Thyroid gland (tissue), 4 donors: ENCODE measurements at regions not wholly inside any gene's neighbourhood (a gene's known extent, or its start where the extent isn't known, plus 50 kb on each side); places are given as distances from the start of the nearest gene placed in this dataset.

Experiments used
- DNase-seq, 2 donors: peaks; one replicate each; pipeline ENCODE4 v3.0.0-alpha.2; 2019
- H3K27ac ChIP-seq, 3 donors: fragments of 200-600 bp; sonication (generic); 1 replicate in 2 of 3; 2 replicates in 1 of 3; pipeline ENCODE4 v1.5.1; 2016 to 2019; ENCODE audit warnings: mild to moderate bottlenecking in 1 of 3, moderate library complexity in 1 of 3
- H3K27me3 ChIP-seq: fragments of 200-600 bp; sonication (generic); one replicate; pipeline ENCODE4 v1.5.1; 2019
- H3K36me3 ChIP-seq, 2 donors: fragments of 200-600 bp; sonication (generic); one replicate each; pipeline ENCODE4 v1.5.1; 2016 to 2019
- H3K4me1 ChIP-seq, 2 donors: fragments of 200-600 bp; sonication (generic); one replicate each; pipeline ENCODE4 v1.5.1; 2017 to 2019
- H3K4me3 ChIP-seq, 3 donors: fragments of 200-600 bp; sonication (generic); replicated peaks in 1 of 3; 1 replicate in 2 of 3; 2 replicates in 1 of 3; pipeline ENCODE4 v1.5.1; 2016; ENCODE audit warnings: mild to moderate bottlenecking in 1 of 3
- H3K9me3 ChIP-seq: fragments of 200-600 bp; sonication (generic); one replicate; pipeline ENCODE4 v1.5.1; 2017
- POLR2A ChIP-seq, 2 donors: fragments of 450-650 bp; IDR thresholded peaks; one replicate each; pipeline ENCODE4 v1.6.1; 2017; ENCODE audit warnings: antibody characterized with exemption in 2 of 2, mild to moderate bottlenecking in 2 of 2, moderate library complexity in 1 of 2
- WGBS, 2 donors: methylation state at CpG; one replicate each; pipeline ENCODE4 v1.1.5; 2017; 5-methylcytosine and 5-hydroxymethylcytosine counted together
- intact Hi-C: fragments of 100-400 bp; cut with DNase I; formaldehyde crosslinking; loops from one replicate; pipeline ENCODE4 v1.15.1; 2023
- TF ChIP-seq, protein P1 (sequence below), 6 experiments: fragments of 200-600 bp in 3 of 6; fragments of 450-650 bp in 3 of 6; sonication (generic) in 3 of 6; IDR thresholded peaks; one replicate each; pipeline ENCODE4 v1.5.1; 2016 to 2019; ENCODE audit warnings: antibody characterized with exemption in 6 of 6, mild to moderate bottlenecking in 2 of 6, inconsistent platforms in 1 of 6, moderate library complexity in 1 of 6

DNA sequence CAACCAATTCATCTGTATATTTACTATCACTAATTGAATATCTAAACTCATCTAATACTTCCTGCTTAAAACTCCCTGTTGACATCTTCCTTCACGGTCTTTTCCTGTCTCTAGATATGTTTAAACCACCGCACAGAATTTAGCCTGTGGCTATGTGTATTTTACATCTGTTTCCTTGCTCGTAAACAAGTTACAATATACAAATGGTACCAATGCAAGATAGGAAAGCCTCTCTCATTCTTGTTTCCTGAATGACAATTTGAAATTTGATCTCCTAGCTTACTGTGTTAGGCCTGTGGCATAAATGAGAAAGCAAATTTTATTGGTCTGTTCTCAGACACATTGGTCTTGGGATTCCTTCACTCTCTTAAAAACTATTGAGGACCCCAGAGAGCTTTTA lies 89.7 kb upstream of the PCDH7 start:
- Histone ChIP-seq H3K9me3 (no peaks in the 10 kb centered on the region), H3K36me3 (no peaks in the 10 kb centered on the region), H3K4me3 (no peak overlapping the region), H3K27me3 (no peaks in the 10 kb centered on the region), H3K27ac (no peak overlapping the region), H3K4me1 (no peaks in the 10 kb centered on the region)
- WGBS, 2 donors: 72 to 80% methylated on average over 3 of the region's 3 CpGs
- DNase-seq: no peak
- intact Hi-C loops: no loop called here
- TF ChIP-seq POLR2A (IDR thresholded peaks at IDR 0.05): no peak
- TF ChIP-seq, protein P1, sequence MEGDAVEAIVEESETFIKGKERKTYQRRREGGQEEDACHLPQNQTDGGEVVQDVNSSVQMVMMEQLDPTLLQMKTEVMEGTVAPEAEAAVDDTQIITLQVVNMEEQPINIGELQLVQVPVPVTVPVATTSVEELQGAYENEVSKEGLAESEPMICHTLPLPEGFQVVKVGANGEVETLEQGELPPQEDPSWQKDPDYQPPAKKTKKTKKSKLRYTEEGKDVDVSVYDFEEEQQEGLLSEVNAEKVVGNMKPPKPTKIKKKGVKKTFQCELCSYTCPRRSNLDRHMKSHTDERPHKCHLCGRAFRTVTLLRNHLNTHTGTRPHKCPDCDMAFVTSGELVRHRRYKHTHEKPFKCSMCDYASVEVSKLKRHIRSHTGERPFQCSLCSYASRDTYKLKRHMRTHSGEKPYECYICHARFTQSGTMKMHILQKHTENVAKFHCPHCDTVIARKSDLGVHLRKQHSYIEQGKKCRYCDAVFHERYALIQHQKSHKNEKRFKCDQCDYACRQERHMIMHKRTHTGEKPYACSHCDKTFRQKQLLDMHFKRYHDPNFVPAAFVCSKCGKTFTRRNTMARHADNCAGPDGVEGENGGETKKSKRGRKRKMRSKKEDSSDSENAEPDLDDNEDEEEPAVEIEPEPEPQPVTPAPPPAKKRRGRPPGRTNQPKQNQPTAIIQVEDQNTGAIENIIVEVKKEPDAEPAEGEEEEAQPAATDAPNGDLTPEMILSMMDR (IDR thresholded peaks at IDR 0.05): no peak

DNA sequence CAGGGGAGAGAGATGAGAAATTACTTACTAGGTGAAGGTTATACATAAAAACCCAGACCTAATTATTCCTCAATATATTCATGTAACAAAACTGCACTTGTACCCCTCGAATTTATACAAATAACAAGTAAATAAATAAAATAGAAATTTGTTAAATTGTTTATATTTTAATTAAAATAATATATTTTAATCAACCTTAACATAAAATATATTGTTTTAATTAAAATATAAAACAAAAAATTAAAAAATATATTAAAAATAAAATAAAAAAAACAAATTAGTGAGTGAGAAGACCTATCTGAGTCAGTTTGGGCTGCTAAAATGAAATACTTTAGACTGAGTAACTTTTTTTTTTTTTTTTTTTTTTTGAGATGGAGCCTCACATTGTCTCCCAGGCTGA lies 87.4 kb upstream of the PCDH7 start:
- H3K4me1 ChIP-seq: no peaks in the 10 kb centered on the region
- no peaks in the 10 kb centered on the region for H3K27me3 ChIP-seq
- no peak for TF ChIP-seq POLR2A (IDR thresholded peaks at IDR 0.05)
- TF ChIP-seq, protein P1 (IDR thresholded peaks at IDR 0.05): no peak
- intact Hi-C loops: no loop called here
- H3K36me3 ChIP-seq: no peaks in the 10 kb centered on the region
- H3K27ac ChIP-seq: no peak overlapping the region
- 78 to 87% methylated on average over 1 of the region's 1 CpG for whole genome bisulfite sequencing, 2 donors
- H3K4me3 ChIP-seq: no peak overlapping the region
- DNase-seq: no peak
- H3K9me3 ChIP-seq: no peaks in the 10 kb centered on the region

DNA sequence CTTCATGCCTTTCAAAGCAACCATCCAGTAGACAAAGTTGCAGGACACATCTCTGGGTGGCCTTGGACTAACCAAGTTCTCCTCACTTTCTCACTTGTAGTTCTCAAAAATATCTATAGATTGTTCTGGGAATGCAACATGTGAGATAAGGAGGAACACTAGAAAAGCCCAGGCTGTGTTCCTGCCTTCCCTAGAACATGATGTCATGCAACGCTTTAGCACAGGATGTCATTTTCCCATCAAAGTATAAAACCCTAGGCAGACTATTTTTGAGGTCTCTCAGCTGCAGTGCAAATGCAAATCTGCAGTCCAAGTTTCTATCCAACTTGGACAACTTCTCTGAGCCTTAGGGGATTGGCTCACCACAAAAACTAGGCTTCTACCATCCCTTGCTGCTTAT lies 78.8 kb upstream of the PCDH7 start:
- H3K27ac ChIP-seq: no peak overlapping the region
- no peak overlapping the region for H3K4me3 ChIP-seq
- TF ChIP-seq POLR2A (IDR thresholded peaks at IDR 0.05): no peak
- TF ChIP-seq, protein P1 (IDR thresholded peaks at IDR 0.05): no peak
- no peaks in the 10 kb centered on the region for H3K27me3 ChIP-seq
- H3K4me1 ChIP-seq: no peaks in the 10 kb centered on the region
- WGBS, 2 donors: 64 to 83% methylated on average over 1 of the region's 1 CpG
- no peak for DNase-seq
- intact Hi-C loops: no loop called here
- H3K36me3 ChIP-seq: no peaks in the 10 kb centered on the region
- H3K9me3 ChIP-seq: no peaks in the 10 kb centered on the region

DNA sequence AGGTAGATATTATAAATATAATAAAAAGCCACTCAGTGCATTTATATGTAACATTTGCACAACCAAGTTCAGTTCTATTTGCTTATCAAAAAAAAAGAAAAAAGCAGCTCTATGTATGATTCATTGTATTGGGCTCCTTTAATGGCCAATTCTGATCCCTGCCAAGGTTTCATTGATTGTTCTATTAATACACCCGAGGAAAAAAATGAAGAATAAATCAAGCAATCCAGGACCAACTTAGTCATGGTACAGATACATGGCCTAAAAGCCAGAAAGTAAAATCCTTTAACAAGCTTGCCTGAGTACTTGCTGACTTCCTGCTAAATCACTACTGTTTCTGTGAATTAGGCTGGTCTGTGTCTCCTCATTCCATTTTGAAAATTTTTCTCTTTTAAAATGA lies 77.6 kb upstream of the PCDH7 start:
- H3K27ac ChIP-seq: no peak overlapping the region
- H3K4me1 ChIP-seq: no peaks in the 10 kb centered on the region
- H3K9me3 ChIP-seq: no peaks in the 10 kb centered on the region
- no peak overlapping the region for H3K4me3 ChIP-seq
- H3K36me3 ChIP-seq: no peaks in the 10 kb centered on the region
- no peak for TF ChIP-seq POLR2A (IDR thresholded peaks at IDR 0.05)
- TF ChIP-seq, protein P1 (IDR thresholded peaks at IDR 0.05): no peak
- intact Hi-C loops: no loop called here
- no peaks in the 10 kb centered on the region for H3K27me3 ChIP-seq
- 53 to 63% methylated on average over 1 of the region's 1 CpG for WGBS, 2 donors
- DNase-seq: no peak

DNA sequence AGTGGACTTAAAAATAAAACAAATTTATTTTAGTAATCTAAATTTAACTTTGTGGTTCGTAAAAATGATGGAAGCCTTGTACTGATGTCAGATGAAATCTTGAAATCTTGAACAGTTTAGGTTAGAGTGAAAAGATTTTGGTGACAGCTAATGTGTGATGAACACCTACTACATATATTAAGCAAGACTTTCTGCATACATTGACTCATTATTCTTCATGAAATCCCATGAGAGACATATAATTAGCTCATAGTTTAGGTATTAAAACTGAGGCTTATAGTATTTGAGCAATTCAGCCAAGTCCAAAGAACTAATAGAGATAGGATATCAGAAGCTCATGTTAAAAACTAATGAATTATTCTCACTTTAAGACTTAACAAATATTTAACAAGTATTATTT lies 66.9 kb upstream of the PCDH7 start:
- WGBS, 2 donors: 56 to 60% methylated on average over 1 of the region's 1 CpG
- Histone ChIP-seq H3K4me1 (no peaks in the 10 kb centered on the region), H3K9me3 (no peaks in the 10 kb centered on the region), H3K4me3 (no peak overlapping the region), H3K36me3 (no peaks in the 10 kb centered on the region), H3K27ac (no peak overlapping the region), H3K27me3 (no peaks in the 10 kb centered on the region)
- intact Hi-C loops: no loop called here
- no peak for DNase-seq
- no peak for TF ChIP-seq POLR2A (IDR thresholded peaks at IDR 0.05)
- TF ChIP-seq, protein P1 (IDR thresholded peaks at IDR 0.05): no peak
